Bone marrow (tissue), 2 donors: ENCODE measurements at regions not wholly inside any gene's neighbourhood (a gene's known extent, or its start where the extent isn't known, plus 50 kb on each side); places are given as distances from the start of the nearest gene placed in this dataset.
"Not testable (repeated sequence)": the region's sequence is repeated elsewhere in the genome, so short reads cannot be mapped to it uniquely, and the experiment has no call there.

Experiments used
- DNase-seq, 2 donors: peaks; one replicate each; lab custom pipeline; 2025; lab: John Stamatoyannopoulos, UW

DNA sequence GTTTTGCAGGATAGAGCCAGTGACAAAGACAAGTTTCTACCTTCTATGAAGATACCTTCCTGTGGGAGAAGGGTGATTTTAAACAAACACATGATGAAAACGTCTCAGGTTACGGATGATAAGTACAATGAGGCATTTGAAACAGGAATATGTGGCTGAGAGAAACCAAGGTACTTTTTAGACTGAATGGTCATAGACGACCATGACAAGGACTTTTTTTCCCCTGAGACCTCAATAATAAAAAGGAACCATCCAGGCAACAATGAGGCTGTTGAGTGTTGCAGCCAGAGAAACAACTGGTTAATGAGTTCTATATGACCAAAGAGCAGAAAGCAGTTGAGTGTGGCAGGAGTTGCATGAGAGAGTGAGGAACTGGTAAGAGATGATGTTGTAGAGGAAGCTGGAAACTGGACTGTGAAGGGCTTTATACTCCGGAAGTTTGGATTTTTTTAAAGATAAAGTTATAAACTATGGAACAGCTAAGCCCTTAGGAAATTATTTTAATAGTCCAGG, 306.1 kb upstream of the CYRIA start:
- DNase-seq, result no peak

GRCh38 chr2:16970948-16971347, 305.3 kb upstream of the CYRIA start:
- DNase-seq, result peak in 1 of 2 donors; percentile 9

- DNase-seq, result no peak
These were observed 296.9 kb upstream of the CYRIA start for GRCh38 chr2:16962505-16962904.

DNA sequence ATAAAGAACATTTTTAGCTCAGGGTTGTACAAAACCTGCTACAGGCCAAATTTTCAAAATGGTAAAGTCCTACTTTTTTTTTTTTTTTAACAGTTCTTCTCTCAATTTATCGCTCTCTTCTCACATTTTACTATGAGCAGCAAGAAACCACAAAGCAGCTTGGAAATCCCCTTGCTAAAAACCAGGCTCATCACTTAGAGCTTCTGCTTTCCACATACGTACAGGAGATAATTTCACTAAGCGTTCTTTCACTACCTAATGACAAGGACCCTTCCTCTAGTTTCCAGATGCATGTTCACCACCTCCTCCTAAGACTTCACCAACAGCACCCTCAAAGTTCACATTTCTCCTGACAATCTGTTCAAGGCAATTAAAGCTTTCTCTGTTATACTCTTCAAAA, 294.9 kb upstream of the CYRIA start:
- no peak for DNase-seq

- DNase-seq, result no peak
These were observed 292.6 kb upstream of the CYRIA start for GRCh38 chr2:16958266-16958665.

GRCh38 chr2:16952805-16953204, 287.2 kb upstream of the CYRIA start:
- no peak for DNase-seq

DNA sequence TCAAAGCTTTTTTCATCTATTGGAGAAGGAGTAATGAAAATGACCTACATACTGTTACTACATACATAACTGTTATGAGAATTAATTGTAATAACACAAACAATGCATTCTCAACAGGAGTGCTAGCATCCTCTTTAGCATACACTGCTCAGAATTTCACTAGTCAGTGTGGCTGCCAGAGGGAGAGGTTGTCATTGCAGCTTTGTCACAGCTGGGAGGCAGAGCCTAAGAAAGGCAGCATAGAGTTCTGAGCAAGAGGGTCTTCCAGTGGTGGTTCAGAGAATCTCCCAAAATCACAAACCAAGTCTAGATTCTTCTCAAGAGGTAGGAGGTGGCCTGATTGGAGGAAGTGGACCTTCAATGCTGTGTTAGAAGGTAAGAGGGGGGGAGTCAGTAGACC, 286.7 kb upstream of the CYRIA start:
- DNase-seq, result no peak

- DNase-seq, result no peak
These were observed 284.8 kb upstream of the CYRIA start for GRCh38 chr2:16950436-16950835.

DNA sequence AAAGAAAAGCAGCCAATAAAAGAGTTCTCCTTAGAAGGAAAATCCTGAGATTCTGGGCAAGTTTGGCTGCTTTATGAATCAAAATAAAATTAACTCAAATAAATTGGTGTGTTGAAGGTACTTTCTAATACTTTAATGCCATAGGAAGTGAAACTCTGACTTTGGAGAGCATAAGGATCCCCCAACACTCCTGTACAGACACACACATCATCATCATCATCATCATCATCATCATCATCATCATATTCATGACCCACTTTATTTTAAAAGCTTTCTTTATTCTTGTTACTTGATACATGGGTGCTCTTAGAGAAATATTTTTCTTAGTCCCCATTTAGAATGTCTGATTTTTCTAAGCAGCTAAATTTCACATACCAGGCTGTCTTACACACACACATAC, 283.1 kb upstream of the CYRIA start:
- DNase-seq, result no peak

GRCh38 chr2:16948053-16948452, 282.4 kb upstream of the CYRIA start:
- no peak for DNase-seq

- no peak for DNase-seq
These were observed 277.8 kb upstream of the CYRIA start for GRCh38 chr2:16943279-16943958.

- no peak for DNase-seq
These were observed 274.6 kb upstream of the CYRIA start for GRCh38 chr2:16940214-16940613.

- no peak for DNase-seq
These were observed 274.1 kb upstream of the CYRIA start for GRCh38 chr2:16939771-16940170.

DNA sequence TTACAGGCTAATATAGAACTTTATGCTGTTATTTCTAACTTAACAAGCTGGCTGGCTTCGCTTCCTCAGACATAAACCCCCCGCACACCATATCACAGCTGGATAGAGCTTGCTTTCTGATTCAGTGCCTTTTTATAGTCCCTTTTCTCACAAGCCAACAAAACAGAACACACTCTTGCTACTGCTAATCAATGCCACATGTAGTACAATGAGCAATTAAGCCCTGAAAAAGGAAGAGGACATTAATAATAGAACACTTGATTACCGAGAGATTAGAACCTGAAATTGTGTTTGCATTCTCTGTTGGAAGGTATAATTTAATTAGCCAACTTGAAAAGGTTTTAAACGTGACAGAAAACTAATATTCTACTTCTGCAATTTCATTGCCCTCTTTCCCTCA, 267.7 kb upstream of the CYRIA start:
- DNase-seq, result no peak

DNA sequence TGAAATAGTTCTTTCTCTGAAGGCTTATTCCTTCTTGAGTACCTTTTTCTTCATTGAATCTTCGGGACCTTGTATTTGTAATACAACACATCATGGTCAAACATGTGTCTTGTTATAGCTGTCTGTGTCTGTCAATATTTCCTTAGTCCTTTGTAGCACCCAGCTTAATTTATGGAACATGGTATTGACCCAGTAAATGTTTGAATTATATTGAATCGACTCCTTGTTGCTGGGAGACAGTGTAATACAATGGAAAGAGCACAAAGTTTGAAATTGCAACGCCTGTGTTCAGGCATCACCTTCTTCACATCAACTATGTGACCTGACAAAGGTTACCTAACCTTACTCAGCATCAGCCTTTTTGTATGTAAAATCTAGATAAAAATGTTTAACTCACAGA, 267.2 kb upstream of the CYRIA start:
- DNase-seq, result no peak

DNA sequence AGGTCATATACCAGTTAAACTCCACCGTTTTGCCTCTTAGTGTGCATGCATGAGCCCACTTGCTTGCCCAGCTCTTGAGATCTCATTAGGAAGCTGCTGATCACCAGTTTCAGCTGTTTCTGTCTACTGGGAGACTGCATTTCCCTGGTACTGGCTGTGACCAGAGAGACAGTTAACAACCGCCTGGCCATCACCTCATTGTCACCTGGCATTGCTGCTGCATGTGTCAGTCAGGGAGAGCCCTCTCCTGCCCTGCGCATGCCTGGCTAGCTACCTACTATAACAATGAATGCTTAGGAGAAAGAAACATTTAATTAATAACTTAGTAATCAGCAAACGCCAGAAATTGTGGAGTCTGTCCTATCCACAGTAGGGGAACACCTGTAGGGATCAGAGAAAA, 265.8 kb upstream of the CYRIA start:
- no peak for DNase-seq

GRCh38 chr2:16927398-16927797, 261.8 kb upstream of the CYRIA start:
- DNase-seq, result no peak

DNA sequence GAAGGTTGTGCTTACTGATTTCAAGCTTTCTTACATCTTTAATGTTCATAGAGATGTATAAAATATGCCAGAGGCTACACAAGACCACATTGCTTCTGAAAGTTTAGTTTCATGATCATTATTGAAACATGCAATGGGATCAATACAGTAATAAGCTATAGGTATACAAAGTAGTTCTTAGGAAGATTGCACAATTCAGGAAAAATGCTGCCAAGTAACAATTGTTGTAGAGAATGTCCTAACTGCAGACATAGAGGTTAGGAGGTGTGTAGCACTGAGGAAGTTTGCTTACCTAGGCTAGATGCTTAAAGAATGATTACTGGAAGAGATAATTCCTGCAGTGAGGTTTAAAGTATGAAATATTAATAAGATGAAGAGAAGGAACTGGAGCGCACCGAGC, 259.5 kb upstream of the CYRIA start:
- DNase-seq, result no peak

DNA sequence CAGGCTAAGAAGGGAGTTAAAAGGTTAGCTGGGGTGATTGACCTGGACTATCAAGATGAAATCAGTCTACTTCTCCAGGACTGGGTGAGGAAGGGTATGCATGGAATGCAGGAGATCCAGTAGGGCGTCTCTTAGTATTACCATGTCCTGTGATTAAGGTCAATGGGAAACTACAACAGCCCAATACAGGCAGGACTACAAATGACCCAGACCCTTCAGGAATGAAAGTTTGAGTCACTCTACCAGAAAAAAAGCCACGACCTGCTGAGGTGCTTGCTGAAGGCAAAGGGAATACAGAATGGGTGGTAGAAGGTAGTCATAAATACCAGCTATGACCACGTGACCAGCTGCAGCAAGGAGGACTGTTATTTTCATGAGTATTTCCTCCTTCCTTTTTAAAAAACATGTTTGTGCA, 249.7 kb upstream of the CYRIA start:
- DNase-seq, result not testable (repeated sequence)

GRCh38 chr2:16911746-16912145, 246.1 kb upstream of the CYRIA start:
- DNase-seq, result peak in 1 of 2 donors; percentile 17

GRCh38 chr2:16908656-16909055, 243.0 kb upstream of the CYRIA start:
- DNase-seq, result no peak

DNA sequence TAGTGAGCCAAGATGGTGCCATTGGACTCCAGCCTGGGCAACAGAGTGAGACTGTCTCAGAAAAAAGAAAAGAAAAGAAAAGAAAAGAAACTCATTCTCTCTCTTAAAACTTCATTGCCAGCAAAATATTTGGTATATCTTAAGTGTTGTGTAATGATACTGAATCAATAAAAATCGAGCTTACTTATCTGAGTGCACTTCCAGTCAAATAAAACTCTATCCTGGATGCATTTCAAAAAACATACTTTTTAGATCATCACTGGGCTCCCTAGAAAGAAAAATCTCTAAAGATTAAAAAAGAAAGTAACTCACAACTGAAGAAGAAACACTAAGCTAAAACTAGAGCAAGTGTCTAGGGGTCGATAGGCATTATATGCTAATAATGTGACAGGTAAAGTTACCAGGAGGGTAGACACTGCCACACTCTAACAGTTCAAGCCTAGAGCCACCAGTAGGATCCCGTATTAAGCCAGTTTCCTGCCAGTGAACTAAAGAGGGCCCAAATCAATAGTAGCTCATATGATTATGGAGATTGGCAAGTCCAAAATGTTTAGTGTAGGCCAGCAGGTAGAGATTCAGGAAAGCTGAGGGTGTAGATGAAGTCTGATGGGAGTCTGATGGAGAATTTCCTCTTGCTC, 242.1 kb upstream of the CYRIA start:
- no peak for DNase-seq

- not testable (repeated sequence) for DNase-seq
These were observed 239.7 kb upstream of the CYRIA start for GRCh38 chr2:16905325-16905724.
